ENCODE measurements at regions not wholly inside any gene's neighbourhood (a gene's known extent, or its start where the extent isn't known, plus 50 kb on each side); places are given as distances from the start of the nearest gene placed in this dataset.

DNA sequence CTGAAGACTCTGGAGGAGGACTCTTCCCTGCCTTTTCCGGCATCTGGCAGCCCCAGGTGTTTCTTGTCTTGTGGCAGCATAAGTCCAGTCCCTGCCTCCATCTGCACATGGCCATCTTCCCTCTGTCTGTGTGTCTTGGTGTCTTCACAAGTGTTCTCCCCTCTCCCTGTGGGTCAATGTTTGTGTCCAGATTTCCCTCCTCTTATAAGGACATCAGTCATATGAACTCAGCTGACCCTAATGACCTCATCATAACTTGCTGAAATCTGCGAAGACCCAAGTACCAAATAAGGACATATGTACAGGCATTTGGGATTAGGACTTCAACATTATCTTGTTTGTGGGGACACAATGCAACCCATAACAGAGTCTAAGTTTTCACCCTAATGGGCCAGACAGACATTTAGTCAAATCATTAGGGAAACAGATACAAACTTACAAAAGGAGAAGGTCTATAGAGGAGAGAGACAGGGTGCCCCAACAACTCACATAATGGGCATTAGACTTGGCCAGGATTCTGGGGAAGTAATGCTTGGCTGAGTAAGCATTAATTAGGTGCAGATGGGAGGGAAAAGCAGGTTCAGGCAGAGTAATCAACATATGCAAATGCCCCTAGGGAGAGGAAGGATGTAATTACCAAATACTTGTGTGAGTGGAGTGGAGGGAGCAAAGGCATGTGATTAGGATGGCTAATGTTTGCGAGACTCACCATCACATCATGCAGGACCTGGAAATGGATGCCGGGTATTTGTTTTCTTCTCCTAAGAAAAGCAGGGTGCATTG, 372.8 kb upstream of the TBL1XR1 start:
- no peak overlapping the region for H3K27ac ChIP-seq (ENCODE audit: low read depth, low read length)

DNA sequence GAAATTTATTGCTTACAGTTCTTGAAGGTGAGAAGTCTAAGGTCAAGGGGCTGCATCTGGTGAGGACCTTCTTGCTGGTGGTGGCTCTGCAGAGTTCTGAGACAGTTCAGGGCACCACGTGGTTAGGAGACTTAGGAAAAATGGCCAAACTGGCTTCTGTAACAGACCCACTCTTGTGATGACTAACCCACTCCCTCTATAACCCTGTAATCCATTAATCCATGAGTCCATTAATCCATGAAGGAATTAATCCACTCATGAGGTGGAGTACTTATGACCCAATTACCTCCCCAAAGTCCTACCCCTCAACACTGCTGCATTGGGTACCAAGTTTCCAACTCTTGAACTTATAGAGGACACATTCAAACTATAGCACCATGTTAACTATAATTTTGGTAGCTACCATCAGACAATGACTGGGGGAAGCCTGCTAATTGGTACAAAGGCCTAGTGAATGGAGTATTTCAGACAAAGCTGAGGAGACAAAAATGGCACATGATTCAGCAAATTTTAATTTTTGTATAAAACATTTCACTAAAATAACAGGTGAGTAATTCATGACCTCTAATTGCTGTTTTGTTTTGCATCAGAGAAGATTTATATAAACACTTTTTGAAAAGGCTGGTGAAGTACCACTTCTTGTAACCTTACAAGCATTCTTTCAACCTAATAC, 374.1 kb upstream of the TBL1XR1 start:
- H3K9me3 ChIP-seq (ENCODE audit: control insufficient read depth in 1 of 2, low read length in 2 of 2), result no peaks in the 10 kb centered on the region
- H3K4me1 ChIP-seq (ENCODE audit: control insufficient read depth in 1 of 2, insufficient read depth in 2 of 2, low read length in 2 of 2), result no peaks in the 10 kb centered on the region
- no peak overlapping the region for H3K27ac ChIP-seq (ENCODE audit: low read depth, low read length)

More for the DNA sequence above, 372.8 kb upstream of the TBL1XR1 start:
- Histone ChIP-seq H3K27me3 (ENCODE audit: control insufficient read depth in 1 of 2, insufficient read depth in 2 of 2, low read length in 2 of 2) (no peaks in the 10 kb centered on the region), H3K4me1 (ENCODE audit: control insufficient read depth in 1 of 2, insufficient read depth in 2 of 2, low read length in 2 of 2) (no peaks in the 10 kb centered on the region), H3K36me3 (ENCODE audit: control insufficient read depth in 1 of 2, insufficient read depth in 2 of 2, low read length in 2 of 2) (no peaks in the 10 kb centered on the region), H3K9ac (ENCODE audit: low read depth in 1 of 2, low read length in 2 of 2) (no peak overlapping the region), H3K4me3 (ENCODE audit: low read depth in 1 of 2, low read length in 2 of 2) (no peak overlapping the region), H3K9me3 (ENCODE audit: control insufficient read depth in 1 of 2, low read length in 2 of 2) (no peaks in the 10 kb centered on the region)

DNA sequence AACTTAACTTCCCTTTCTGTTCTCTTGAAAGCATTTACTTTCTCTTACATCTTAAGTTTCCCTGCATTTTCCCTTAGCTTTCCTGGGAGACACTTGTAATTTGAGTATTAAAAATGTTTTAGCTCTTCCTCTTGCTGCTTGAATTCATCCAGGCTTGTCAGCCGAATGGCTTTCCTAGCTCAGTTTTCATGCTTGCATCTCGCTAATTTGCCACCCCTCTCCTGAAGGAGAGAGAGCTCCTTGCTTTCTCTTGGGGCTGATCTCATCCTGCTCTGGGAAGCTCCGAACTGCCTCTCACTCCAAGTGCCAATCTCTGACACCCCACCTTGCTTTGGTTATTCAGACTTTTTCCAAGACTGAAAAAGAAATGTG, 374.6 kb upstream of the TBL1XR1 start:
- Histone ChIP-seq H3K4me3 (ENCODE audit: low read depth in 1 of 2, low read length in 2 of 2) (no peak overlapping the region), H3K27me3 (ENCODE audit: control insufficient read depth in 1 of 2, insufficient read depth in 2 of 2, low read length in 2 of 2) (no peaks in the 10 kb centered on the region), H3K4me1 (ENCODE audit: control insufficient read depth in 1 of 2, insufficient read depth in 2 of 2, low read length in 2 of 2) (no peaks in the 10 kb centered on the region), H3K9ac (ENCODE audit: low read depth in 1 of 2, low read length in 2 of 2) (no peak overlapping the region), H3K27ac (ENCODE audit: low read depth, low read length) (no peak overlapping the region), H3K36me3 (ENCODE audit: control insufficient read depth in 1 of 2, insufficient read depth in 2 of 2, low read length in 2 of 2) (no peaks in the 10 kb centered on the region), H3K9me3 (ENCODE audit: control insufficient read depth in 1 of 2, low read length in 2 of 2) (no peaks in the 10 kb centered on the region)

More for the DNA sequence above, 374.1 kb upstream of the TBL1XR1 start:
- Histone ChIP-seq H3K27me3 (ENCODE audit: control insufficient read depth in 1 of 2, insufficient read depth in 2 of 2, low read length in 2 of 2) (no peaks in the 10 kb centered on the region), H3K36me3 (ENCODE audit: control insufficient read depth in 1 of 2, insufficient read depth in 2 of 2, low read length in 2 of 2) (no peaks in the 10 kb centered on the region), H3K4me3 (ENCODE audit: low read depth in 1 of 2, low read length in 2 of 2) (no peak overlapping the region), H3K9ac (ENCODE audit: low read depth in 1 of 2, low read length in 2 of 2) (no peak overlapping the region)

GRCh38 chr3:177574222-177574856, 377.1 kb upstream of the TBL1XR1 start:
- no peaks in the 10 kb centered on the region for H3K4me1 ChIP-seq (ENCODE audit: control insufficient read depth in 1 of 2, insufficient read depth in 2 of 2, low read length in 2 of 2)
- no peak overlapping the region for H3K4me3 ChIP-seq (ENCODE audit: low read depth in 1 of 2, low read length in 2 of 2)
- H3K9me3 ChIP-seq (ENCODE audit: control insufficient read depth in 1 of 2, low read length in 2 of 2), result no peaks in the 10 kb centered on the region
- no peaks in the 10 kb centered on the region for H3K27me3 ChIP-seq (ENCODE audit: control insufficient read depth in 1 of 2, insufficient read depth in 2 of 2, low read length in 2 of 2)
- H3K27ac ChIP-seq (ENCODE audit: low read depth, low read length), result no peak overlapping the region
- H3K36me3 ChIP-seq (ENCODE audit: control insufficient read depth in 1 of 2, insufficient read depth in 2 of 2, low read length in 2 of 2), result no peaks in the 10 kb centered on the region
- no peak overlapping the region for H3K9ac ChIP-seq (ENCODE audit: low read depth in 1 of 2, low read length in 2 of 2)

- H3K9ac ChIP-seq (ENCODE audit: low read depth in 1 of 2, low read length in 2 of 2), result no peak overlapping the region
- no peaks in the 10 kb centered on the region for H3K27me3 ChIP-seq (ENCODE audit: control insufficient read depth in 1 of 2, insufficient read depth in 2 of 2, low read length in 2 of 2)
- no peak overlapping the region for H3K4me3 ChIP-seq (ENCODE audit: low read depth in 1 of 2, low read length in 2 of 2)
- no peaks in the 10 kb centered on the region for H3K9me3 ChIP-seq (ENCODE audit: control insufficient read depth in 1 of 2, low read length in 2 of 2)
- no peak overlapping the region for H3K27ac ChIP-seq (ENCODE audit: low read depth, low read length)
- H3K36me3 ChIP-seq (ENCODE audit: control insufficient read depth in 1 of 2, insufficient read depth in 2 of 2, low read length in 2 of 2), result no peaks in the 10 kb centered on the region
- H3K4me1 ChIP-seq (ENCODE audit: control insufficient read depth in 1 of 2, insufficient read depth in 2 of 2, low read length in 2 of 2), result no peaks in the 10 kb centered on the region
Observed at GRCh38 chr3:177576746-177577145, 379.5 kb upstream of the TBL1XR1 start.

DNA sequence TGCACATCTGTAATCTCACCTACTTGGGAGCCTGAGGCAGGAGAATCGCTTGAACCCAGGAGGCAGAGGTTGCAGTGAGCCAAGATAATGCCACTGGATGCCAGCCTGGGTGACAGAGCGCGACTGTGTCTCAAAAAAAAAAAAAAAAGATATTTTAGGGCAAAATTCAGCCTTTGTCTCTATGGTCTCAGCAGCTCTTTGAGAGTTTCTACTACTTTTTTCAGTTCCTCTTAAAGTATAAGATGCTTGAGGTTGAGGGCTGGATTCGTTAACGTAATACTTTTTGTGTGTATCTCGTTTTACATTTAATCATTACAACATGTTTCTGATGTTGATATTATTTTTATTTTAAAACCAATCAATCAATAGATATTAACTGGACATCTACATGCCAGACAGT, 381.2 kb upstream of the TBL1XR1 start:
- H3K36me3 ChIP-seq (ENCODE audit: control insufficient read depth in 1 of 2, insufficient read depth in 2 of 2, low read length in 2 of 2), result no peaks in the 10 kb centered on the region
- no peaks in the 10 kb centered on the region for H3K4me1 ChIP-seq (ENCODE audit: control insufficient read depth in 1 of 2, insufficient read depth in 2 of 2, low read length in 2 of 2)
- no peak overlapping the region for H3K4me3 ChIP-seq (ENCODE audit: low read depth in 1 of 2, low read length in 2 of 2)
- H3K9ac ChIP-seq (ENCODE audit: low read depth in 1 of 2, low read length in 2 of 2), result no peak overlapping the region
- H3K27ac ChIP-seq (ENCODE audit: low read depth, low read length), result no peak overlapping the region
- no peaks in the 10 kb centered on the region for H3K27me3 ChIP-seq (ENCODE audit: control insufficient read depth in 1 of 2, insufficient read depth in 2 of 2, low read length in 2 of 2)
- no peaks in the 10 kb centered on the region for H3K9me3 ChIP-seq (ENCODE audit: control insufficient read depth in 1 of 2, low read length in 2 of 2)

GRCh38 chr3:177579419-177579818, 382.1 kb upstream of the TBL1XR1 start:
- Histone ChIP-seq H3K4me3 (ENCODE audit: low read depth in 1 of 2, low read length in 2 of 2) (no peak overlapping the region), H3K27me3 (ENCODE audit: control insufficient read depth in 1 of 2, insufficient read depth in 2 of 2, low read length in 2 of 2) (no peaks in the 10 kb centered on the region), H3K27ac (ENCODE audit: low read depth, low read length) (no peak overlapping the region), H3K9ac (ENCODE audit: low read depth in 1 of 2, low read length in 2 of 2) (no peak overlapping the region), H3K36me3 (ENCODE audit: control insufficient read depth in 1 of 2, insufficient read depth in 2 of 2, low read length in 2 of 2) (no peaks in the 10 kb centered on the region), H3K4me1 (ENCODE audit: control insufficient read depth in 1 of 2, insufficient read depth in 2 of 2, low read length in 2 of 2) (no peaks in the 10 kb centered on the region), H3K9me3 (ENCODE audit: control insufficient read depth in 1 of 2, low read length in 2 of 2) (no peaks in the 10 kb centered on the region)

- H3K27ac ChIP-seq (ENCODE audit: low read depth, low read length), result no peak overlapping the region
- H3K9ac ChIP-seq (ENCODE audit: low read depth in 1 of 2, low read length in 2 of 2), result no peak overlapping the region
- no peak overlapping the region for H3K4me3 ChIP-seq (ENCODE audit: low read depth in 1 of 2, low read length in 2 of 2)
- H3K36me3 ChIP-seq (ENCODE audit: control insufficient read depth in 1 of 2, insufficient read depth in 2 of 2, low read length in 2 of 2), result no peaks in the 10 kb centered on the region
- no peaks in the 10 kb centered on the region for H3K27me3 ChIP-seq (ENCODE audit: control insufficient read depth in 1 of 2, insufficient read depth in 2 of 2, low read length in 2 of 2)
- no peaks in the 10 kb centered on the region for H3K9me3 ChIP-seq (ENCODE audit: control insufficient read depth in 1 of 2, low read length in 2 of 2)
- no peaks in the 10 kb centered on the region for H3K4me1 ChIP-seq (ENCODE audit: control insufficient read depth in 1 of 2, insufficient read depth in 2 of 2, low read length in 2 of 2)
Observed at GRCh38 chr3:177580437-177580836, 383.2 kb upstream of the TBL1XR1 start.

DNA sequence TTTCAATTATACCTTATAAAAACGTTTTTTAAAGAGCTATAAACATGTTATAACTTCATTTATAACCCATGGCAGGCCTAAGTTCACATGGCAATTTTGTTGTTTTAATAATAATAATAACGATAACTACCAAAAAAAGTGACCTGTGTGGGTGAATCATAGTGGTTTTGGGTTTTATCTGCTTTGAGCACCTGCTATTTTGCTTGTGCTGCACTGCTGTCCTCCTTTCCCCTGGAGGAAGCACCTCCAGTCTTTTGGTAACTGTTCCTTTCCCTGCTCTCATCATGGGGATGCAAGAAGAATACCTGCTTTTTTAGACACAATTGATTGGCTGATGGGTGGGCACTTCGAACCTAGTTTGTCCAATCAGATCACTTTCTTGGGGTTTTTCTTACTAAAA, 388.0 kb upstream of the TBL1XR1 start:
- Histone ChIP-seq H3K9ac (ENCODE audit: low read depth in 1 of 2, low read length in 2 of 2) (no peak overlapping the region), H3K27ac (ENCODE audit: low read depth, low read length) (no peak overlapping the region), H3K36me3 (ENCODE audit: control insufficient read depth in 1 of 2, insufficient read depth in 2 of 2, low read length in 2 of 2) (no peaks in the 10 kb centered on the region), H3K27me3 (ENCODE audit: control insufficient read depth in 1 of 2, insufficient read depth in 2 of 2, low read length in 2 of 2) (no peaks in the 10 kb centered on the region), H3K9me3 (ENCODE audit: control insufficient read depth in 1 of 2, low read length in 2 of 2) (no peaks in the 10 kb centered on the region), H3K4me1 (ENCODE audit: control insufficient read depth in 1 of 2, insufficient read depth in 2 of 2, low read length in 2 of 2) (peaks cover 0 to 3% of the 10 kb centered on the region in 2 donors), H3K4me3 (ENCODE audit: low read depth in 1 of 2, low read length in 2 of 2) (no peak overlapping the region)

GRCh38 chr3:177589041-177589650, 391.9 kb upstream of the TBL1XR1 start:
- no peaks in the 10 kb centered on the region for H3K27me3 ChIP-seq (ENCODE audit: control insufficient read depth in 1 of 2, insufficient read depth in 2 of 2, low read length in 2 of 2)
- no peak overlapping the region for H3K27ac ChIP-seq (ENCODE audit: low read depth, low read length)
- H3K36me3 ChIP-seq (ENCODE audit: control insufficient read depth in 1 of 2, insufficient read depth in 2 of 2, low read length in 2 of 2), result no peaks in the 10 kb centered on the region
- H3K9me3 ChIP-seq (ENCODE audit: control insufficient read depth in 1 of 2, low read length in 2 of 2), result no peaks in the 10 kb centered on the region
- peaks cover 3 to 6% of the 10 kb centered on the region in 2 donors for H3K4me1 ChIP-seq (ENCODE audit: control insufficient read depth in 1 of 2, insufficient read depth in 2 of 2, low read length in 2 of 2)
- no peak overlapping the region for H3K9ac ChIP-seq (ENCODE audit: low read depth in 1 of 2, low read length in 2 of 2)
- no peak overlapping the region for H3K4me3 ChIP-seq (ENCODE audit: low read depth in 1 of 2, low read length in 2 of 2)

Data from duodenal mucosa (tissue), 2 donors.